Stimulated activated CD4-positive, alpha-beta T cell treated with anti-CD3 and anti-CD28 coated beads, TNF-alpha, amount 100 ng/mL, for 24 hours (primary cell): ENCODE measurements at regions not wholly inside any gene's neighbourhood (a gene's known extent, or its start where the extent isn't known, plus 50 kb on each side); places are given as distances from the start of the nearest gene placed in this dataset.
A peak's percentile ranks its signal among the peaks of the same experiment; 100 is the strongest.
"Not testable (repeated sequence)": the region's sequence is repeated elsewhere in the genome, so short reads cannot be mapped to it uniquely, and the experiment has no call there.

ENCODE experiments used
- DNase-seq, 3 experiments: peaks; one replicate each; pipeline ENCODE4 v3.0.0-alpha.2; 2020; ENCODE audit warnings: low read depth in 3 of 3

GRCh38 chr10:11691319-11691755 lies 50.8 kb upstream of the ECHDC3 start:
- no peak for DNase-seq

GRCh38 chr10:11689945-11690736 lies 52.0 kb upstream of the ECHDC3 start:
- no peak for DNase-seq

- not testable (repeated sequence) for DNase-seq
Observed at GRCh38 chr10:11688448-11688795, 53.8 kb upstream of the ECHDC3 start.

- no peak for DNase-seq
Observed at GRCh38 chr10:11687779-11688447, 54.3 kb upstream of the ECHDC3 start.

GRCh38 chr10:11687357-11687771 lies 54.8 kb upstream of the ECHDC3 start:
- DNase-seq: no peak

GRCh38 chr10:11685787-11686218 lies 56.4 kb upstream of the ECHDC3 start:
- DNase-seq: peak in 2 of 3 experiments; percentile 9 to 19

- peak; percentile 21 to 66 (median 29) for DNase-seq
Observed at GRCh38 chr10:11684717-11685645, 57.2 kb upstream of the ECHDC3 start.

- DNase-seq: not testable (repeated sequence)
Observed at GRCh38 chr10:11684341-11684716, 57.9 kb upstream of the ECHDC3 start.

GRCh38 chr10:11683529-11684320 lies 58.5 kb upstream of the ECHDC3 start:
- no peak for DNase-seq

GRCh38 chr10:11682851-11683250 lies 59.3 kb upstream of the ECHDC3 start:
- DNase-seq: no peak

- no peak for DNase-seq
Observed at GRCh38 chr10:11682267-11682683, 59.9 kb upstream of the ECHDC3 start.

GRCh38 chr10:11680496-11680895 lies 61.7 kb upstream of the ECHDC3 start:
- DNase-seq: no peak

GRCh38 chr10:11679946-11680345 lies 62.2 kb upstream of the ECHDC3 start:
- DNase-seq: no peak

- DNase-seq: peak in 1 of 3 experiments; percentile 17
Observed at GRCh38 chr10:11678074-11678793, 63.9 kb upstream of the ECHDC3 start.

GRCh38 chr10:11677480-11677879 lies 64.7 kb upstream of the ECHDC3 start:
- DNase-seq: no peak

- no peak for DNase-seq
Observed at GRCh38 chr10:11673346-11674280, 62.2 kb upstream of the USP6NL start.

- DNase-seq: no peak
Observed at GRCh38 chr10:11672836-11673235, 61.4 kb upstream of the USP6NL start.

- DNase-seq: no peak
Observed at GRCh38 chr10:11670381-11670780, 58.9 kb upstream of the USP6NL start.

- no peak for DNase-seq
Observed at GRCh38 chr10:11668847-11669610, 57.6 kb upstream of the USP6NL start.
